GM18520 (cell line): ENCODE measurements at regions not wholly inside any gene's neighbourhood (a gene's known extent, or its start where the extent isn't known, plus 50 kb on each side); places are given as distances from the start of the nearest gene placed in this dataset.

ENCODE experiments used
- ATAC-seq: cut with Tn5 transposase; IDR thresholded peaks from one replicate; pipeline ENCODE4 v1.9.1; 2021; ENCODE audit not compliant: unreplicated experiment

- ATAC-seq = no peak
Observed at GRCh38 chr2:33766175-33766574, 167.1 kb upstream of the FAM98A start.

GRCh38 chr2:33765122-33765521 lies 166.0 kb upstream of the FAM98A start:
- ATAC-seq = no peak

- no peak for ATAC-seq
Observed at GRCh38 chr2:33764551-33764950, 165.5 kb upstream of the FAM98A start.

DNA sequence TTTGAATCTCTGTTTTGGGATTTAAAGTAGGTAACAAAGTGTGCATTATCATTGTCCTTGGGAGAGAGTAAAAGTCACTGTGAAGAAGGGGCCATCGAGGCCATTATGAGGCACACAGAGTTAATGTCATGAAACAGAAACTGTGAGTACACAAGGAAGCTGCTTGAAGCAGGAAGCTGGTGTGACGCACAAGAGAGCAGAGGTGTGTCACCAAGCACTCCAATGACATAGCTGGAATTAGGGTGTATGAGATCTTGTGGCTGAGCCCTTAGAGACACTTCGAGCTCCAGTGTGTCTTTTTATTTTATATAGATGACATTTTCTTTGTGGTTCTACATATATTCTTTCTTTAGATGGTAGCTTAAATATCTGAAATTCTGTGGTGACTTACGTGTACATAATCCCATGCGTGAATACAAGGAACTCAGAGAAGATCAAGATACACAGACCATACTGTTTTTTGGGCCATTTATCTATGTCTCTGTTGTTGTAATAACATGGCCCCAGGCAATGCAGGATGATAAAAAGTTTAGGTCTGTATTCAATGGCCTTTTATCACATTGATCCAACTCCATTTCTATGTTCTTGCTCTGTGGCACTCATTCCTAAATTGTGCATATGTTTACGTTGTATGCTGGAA lies 164.7 kb upstream of the FAM98A start:
- ATAC-seq = no peak

- no peak for ATAC-seq
Observed at GRCh38 chr2:33762636-33763035, 163.5 kb upstream of the FAM98A start.

DNA sequence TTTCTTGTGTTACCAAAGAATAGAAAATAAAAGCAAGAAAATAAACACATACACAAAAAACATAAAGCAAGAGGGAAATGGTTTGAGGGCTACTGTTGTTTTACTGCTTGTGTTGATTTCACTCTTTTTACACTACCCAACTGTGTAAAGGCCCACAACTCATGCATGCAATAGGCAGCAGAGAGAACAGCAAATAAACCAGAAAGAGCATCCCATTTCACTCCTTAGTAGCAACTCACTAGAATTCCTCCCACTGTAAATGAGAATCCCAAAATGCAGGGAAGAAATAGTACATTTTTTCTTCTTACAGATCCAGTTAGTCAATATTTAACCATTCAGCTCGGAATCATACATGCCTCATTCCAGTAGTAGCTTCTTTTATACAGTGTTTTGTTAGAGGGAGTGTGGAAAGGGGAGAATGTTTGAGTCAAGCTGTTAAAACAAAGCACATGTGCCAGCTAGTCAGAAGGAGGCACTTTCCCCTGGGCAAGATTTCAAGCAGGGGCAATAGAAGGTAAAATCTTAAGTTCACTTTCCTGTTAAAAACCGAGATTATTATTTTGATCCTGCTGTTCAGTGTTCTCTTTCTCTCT lies 147.2 kb upstream of the FAM98A start:
- no peak for ATAC-seq

- ATAC-seq = no peak
Observed at GRCh38 chr2:33735096-33735495, 136.0 kb upstream of the FAM98A start.

- no peak for ATAC-seq
Observed at GRCh38 chr2:33730804-33731203, 131.7 kb upstream of the FAM98A start.

- ATAC-seq = peak; percentile 74
Observed at GRCh38 chr2:33730193-33730592, 131.1 kb upstream of the FAM98A start.

- no peak for ATAC-seq
Observed at GRCh38 chr2:33729353-33729752, 130.3 kb upstream of the FAM98A start.

- no peak for ATAC-seq
Observed at GRCh38 chr2:33728106-33728505, 129.0 kb upstream of the FAM98A start.

GRCh38 chr2:33727361-33728032 lies 128.4 kb upstream of the FAM98A start:
- ATAC-seq = no peak

DNA sequence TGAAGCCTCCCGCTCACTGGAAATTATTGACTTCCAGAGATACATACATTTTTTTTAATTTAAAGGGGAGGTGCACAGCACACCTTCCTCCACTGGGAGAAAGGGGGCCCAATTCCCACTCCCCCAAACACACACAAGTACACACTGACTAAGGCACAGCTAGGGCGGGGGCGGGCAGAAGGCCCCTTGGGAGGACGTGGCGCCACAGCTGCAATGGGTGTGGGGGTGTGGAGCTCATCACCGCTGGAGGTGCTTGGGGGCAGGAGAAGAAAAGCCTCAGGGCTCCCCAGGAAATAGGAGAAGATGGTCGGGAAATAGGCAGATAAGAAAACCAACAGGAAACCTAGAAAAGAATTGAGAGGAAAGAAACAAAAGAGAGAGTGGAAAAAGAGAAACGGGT lies 127.3 kb upstream of the FAM98A start:
- ATAC-seq = no peak

DNA sequence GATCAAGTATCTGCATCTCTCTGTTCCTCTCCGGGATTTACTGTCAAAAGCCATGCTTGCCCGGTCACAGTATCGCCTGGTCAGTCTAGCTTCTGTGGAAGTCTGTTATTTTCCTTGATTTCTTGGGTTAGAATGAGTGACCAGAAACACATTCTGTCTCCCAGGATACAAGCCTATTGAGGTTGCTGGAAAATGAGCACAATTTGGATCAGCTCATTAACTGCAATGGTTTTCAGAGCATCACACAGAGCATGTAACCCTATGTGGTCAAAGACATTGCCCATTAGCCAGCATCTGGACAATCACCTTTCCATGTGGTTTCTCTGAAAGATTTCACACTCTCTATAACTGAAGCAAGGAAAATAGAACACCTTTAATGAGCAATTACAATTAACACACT lies 124.2 kb upstream of the FAM98A start:
- no peak for ATAC-seq

DNA sequence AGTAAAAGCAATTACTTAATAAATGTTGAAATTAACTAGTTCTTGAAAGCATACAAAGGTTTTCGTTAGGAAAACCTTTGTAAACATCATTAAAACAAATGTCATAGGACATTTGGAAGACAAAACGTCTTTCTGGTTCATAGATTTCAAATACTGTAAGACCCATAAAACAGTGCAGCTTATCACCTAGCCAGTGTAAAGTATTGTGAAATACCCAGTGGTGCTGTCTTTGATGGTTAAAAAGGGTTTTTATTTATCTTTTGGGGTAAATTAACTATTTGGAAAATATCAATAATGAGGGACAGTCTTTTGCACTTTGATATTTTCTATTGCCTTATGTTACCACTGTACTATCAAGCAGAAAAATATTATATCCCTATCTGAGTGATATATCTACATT lies 120.0 kb upstream of the FAM98A start:
- ATAC-seq = no peak

DNA sequence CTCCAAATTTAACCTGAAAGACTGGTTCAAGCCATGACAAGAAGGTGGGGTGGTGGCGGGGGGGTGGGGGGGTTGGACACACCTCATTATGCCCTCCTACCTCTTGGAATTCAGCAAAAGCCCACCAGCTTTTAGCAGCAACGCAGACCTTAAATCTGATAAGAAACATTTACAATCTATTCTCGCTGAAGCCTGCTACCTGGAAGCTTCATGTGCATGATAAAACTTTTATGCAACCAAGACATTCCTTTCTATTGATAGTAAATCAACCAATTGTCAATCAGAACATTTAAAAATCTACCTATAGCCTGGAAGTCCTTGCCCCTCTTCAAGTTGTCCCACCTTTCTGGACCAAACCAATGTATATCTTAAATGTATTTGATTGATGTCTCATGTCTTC lies 113.6 kb upstream of the FAM98A start:
- ATAC-seq = no peak

- no peak for ATAC-seq
Observed at GRCh38 chr2:33709951-33710350, 110.9 kb upstream of the FAM98A start.

- no peak for ATAC-seq
Observed at GRCh38 chr2:33707312-33707711, 108.2 kb upstream of the FAM98A start.

DNA sequence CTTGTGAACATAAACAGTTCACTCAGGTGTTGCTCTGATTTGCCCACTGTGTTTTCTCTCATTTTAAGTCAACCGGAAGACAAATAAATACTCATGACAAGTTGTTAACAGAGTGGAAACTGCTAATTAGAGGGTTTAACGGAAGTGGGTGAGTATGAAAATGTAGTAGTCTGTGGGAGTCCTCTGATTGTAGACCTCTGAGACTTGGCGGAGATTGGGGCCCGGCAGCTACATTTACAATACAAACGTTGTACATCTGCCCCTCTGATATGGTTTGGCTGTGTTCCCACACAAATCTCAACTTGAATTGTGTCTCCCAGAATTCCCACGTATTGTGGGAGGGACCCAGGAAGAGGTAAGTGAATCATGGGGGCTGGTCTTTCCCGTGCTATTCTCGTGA lies 107.3 kb upstream of the FAM98A start:
- ATAC-seq = no peak

- ATAC-seq = no peak
Observed at GRCh38 chr2:33704406-33704855, 105.3 kb upstream of the FAM98A start.

GRCh38 chr2:33696234-33696633 lies 97.1 kb upstream of the FAM98A start:
- no peak for ATAC-seq

DNA sequence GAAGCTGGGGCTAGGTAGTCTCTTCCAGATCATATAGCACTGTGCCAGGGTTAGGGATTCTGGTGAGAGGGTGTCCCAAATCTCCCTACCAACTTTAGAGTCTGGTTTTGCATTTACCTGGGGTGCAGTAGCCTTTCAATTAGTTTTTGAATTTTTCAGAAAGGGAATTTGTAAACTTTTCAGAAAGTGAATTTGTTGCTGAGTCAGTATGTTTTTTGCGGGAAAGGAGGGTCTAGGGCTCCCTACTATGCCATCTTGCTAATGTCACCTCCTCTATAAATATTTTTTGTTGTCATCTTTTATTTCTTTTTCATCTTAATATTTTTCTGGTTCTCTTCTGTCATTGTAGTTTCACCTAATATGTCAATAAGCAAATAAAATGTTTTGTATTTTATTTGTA lies 95.8 kb upstream of the FAM98A start:
- no peak for ATAC-seq
